GM23338 (cell line): ENCODE measurements at regions not wholly inside any gene's neighbourhood (a gene's known extent, or its start where the extent isn't known, plus 50 kb on each side); places are given as distances from the start of the nearest gene placed in this dataset.

Experiments
- ATAC-seq: fragments of 200-7000 bp; cut with Tn5 transposase; 3 replicates; pipeline ENCODE4 v1.9.1; 2020
- DNase-seq: peaks from one replicate; pipeline ENCODE4 v3.0.0-alpha.2; 2015; ENCODE audit warnings: low spot score
- H2AFZ ChIP-seq: fragments of 200-600 bp; sonication (generic); 2 replicates; pipeline ENCODE4 v1.8.0; 2016; ENCODE audit warnings: antibody characterized with exemption, mild to moderate bottlenecking, moderate library complexity
- H3F3A ChIP-seq: fragments of 200-600 bp; sonication (generic); replicated peaks from 2 replicates; pipeline ENCODE4 v1.8.0; 2017; ENCODE audit warnings: antibody characterized with exemption, mixed run types, low read depth
- H3K27ac ChIP-seq: fragments of 200-600 bp; sonication (generic); 2 replicates; pipeline ENCODE4 v1.6.1; 2016; ENCODE audit warnings: low read depth
- H3K27me3 ChIP-seq: fragments of 200-600 bp; sonication (generic); 2 replicates; pipeline ENCODE4 v1.8.0; 2016; ENCODE audit warnings: mild to moderate bottlenecking, mixed run types, moderate library complexity; ENCODE audit not compliant: insufficient read depth
- H3K36me3 ChIP-seq: fragments of 200-600 bp; sonication (generic); 2 replicates; pipeline ENCODE4 v1.8.0; 2016; ENCODE audit warnings: mild to moderate bottlenecking; ENCODE audit not compliant: insufficient read depth
- H3K4me1 ChIP-seq: fragments of 200-600 bp; sonication (generic); 2 replicates; pipeline ENCODE4 v1.8.0; 2016; ENCODE audit warnings: mild to moderate bottlenecking, moderate library complexity; ENCODE audit not compliant: insufficient read depth
- H3K4me2 ChIP-seq: fragments of 200-600 bp; sonication (generic); 2 replicates; pipeline ENCODE4 v1.7.1; 2017; ENCODE audit warnings: mixed run types
- H3K4me3 ChIP-seq: fragments of 200-600 bp; sonication (generic); 2 replicates; pipeline ENCODE4 v1.6.1; 2016; ENCODE audit warnings: mixed run types
- H3K79me2 ChIP-seq: fragments of 200-600 bp; sonication (generic); replicated peaks from 2 replicates; pipeline ENCODE4 v1.8.0; 2017; ENCODE audit warnings: mild to moderate bottlenecking; ENCODE audit not compliant: insufficient read depth
- H3K9me2 ChIP-seq: fragments of 200-600 bp; sonication (generic); 2 replicates; pipeline ENCODE4 v1.8.0; 2017; ENCODE audit not compliant: insufficient read depth
- H4K20me1 ChIP-seq: fragments of 200-600 bp; sonication (generic); replicated peaks from 2 replicates; pipeline ENCODE4 v1.8.0; 2017; ENCODE audit warnings: mild to moderate bottlenecking; ENCODE audit not compliant: insufficient read depth
- H3K27ac Mint-ChIP-seq: 2 replicates; pipeline ENCODE4 v1.8.0; 2020; ENCODE audit warnings: inconsistent platforms, mild to moderate bottlenecking, moderate library complexity, mixed read lengths
- H3K27me3 Mint-ChIP-seq: 3 replicates; pipeline ENCODE4 v1.8.0; 2022; ENCODE audit warnings: low read depth, mild to moderate bottlenecking, moderate library complexity, mixed read lengths, inconsistent platforms; ENCODE audit not compliant: insufficient read depth, poor library complexity
- H3K36me3 Mint-ChIP-seq: 3 replicates; pipeline ENCODE4 v1.8.0; 2021; ENCODE audit warnings: low read depth, mild to moderate bottlenecking, inconsistent platforms, moderate library complexity, mixed read lengths
- H3K4me1 Mint-ChIP-seq: 3 replicates; pipeline ENCODE4 v1.8.0; 2020; ENCODE audit warnings: mild to moderate bottlenecking, inconsistent platforms, mixed read lengths
- H3K4me3 Mint-ChIP-seq: 3 replicates; pipeline ENCODE4 v1.8.0; 2021; ENCODE audit warnings: moderate library complexity, mild to moderate bottlenecking, inconsistent platforms, mixed read lengths
- H3K9me3 Mint-ChIP-seq: 3 replicates; pipeline ENCODE4 v1.8.0; 2020; ENCODE audit warnings: moderate library complexity, mild to moderate bottlenecking, inconsistent platforms, mixed read lengths
- CREB1 ChIP-seq: fragments of 250-450 bp; sonication (Bioruptor Pico); IDR thresholded peaks from 2 replicates; pipeline ENCODE4 v1.5.0; 2020; ENCODE audit warnings: low read depth, mild to moderate bottlenecking, moderate library complexity
- CTCF ChIP-seq, 2 experiments: fragments of 200-600 bp in 1 of 2; sonication (generic) in 1 of 2; conservative IDR thresholded peaks; 2 replicates each; pipeline versions ENCODE4 v1.5.1 to v1.6.1; 2016 to 2017; ENCODE audit warnings: antibody characterized with exemption in 2 of 2, low read depth in 2 of 2, mild to moderate bottlenecking in 2 of 2, moderate library complexity in 1 of 2
- ETS1 ChIP-seq: IDR thresholded peaks from 2 replicates; pipeline ENCODE4 v1.6.1; 2016; ENCODE audit warnings: antibody characterized with exemption
- EZH2 ChIP-seq: fragments of 200-600 bp; sonication (generic); IDR thresholded peaks from one replicate; pipeline ENCODE4 v1.8.0; 2017; ENCODE audit warnings: antibody characterized with exemption, mild to moderate bottlenecking, low read depth; ENCODE audit not compliant: unreplicated experiment
- EZH2phosphoT487 ChIP-seq: fragments of 200-600 bp; sonication (generic); IDR thresholded peaks from one replicate; pipeline ENCODE4 v1.8.1; 2018; ENCODE audit warnings: antibody characterized with exemption; ENCODE audit not compliant: unreplicated experiment
- JUNB ChIP-seq: IDR thresholded peaks from one replicate; pipeline ENCODE4 v1.6.1; 2016; ENCODE audit warnings: antibody characterized with exemption; ENCODE audit not compliant: unreplicated experiment
- NANOG ChIP-seq: IDR thresholded peaks from 2 replicates; pipeline ENCODE4 v1.6.1; 2016; ENCODE audit warnings: antibody characterized with exemption, borderline replicate concordance
- POLR2AphosphoS5 ChIP-seq: IDR thresholded peaks from 2 replicates; pipeline ENCODE4 v1.6.1; 2016; ENCODE audit warnings: antibody characterized with exemption, low read depth
- STAT1 ChIP-seq: IDR thresholded peaks from one replicate; pipeline ENCODE4 v1.6.1; 2016; ENCODE audit warnings: antibody characterized with exemption; ENCODE audit not compliant: unreplicated experiment
- ZNF114 ChIP-seq: fragments of 250-450 bp; sonication (Bioruptor Pico); IDR thresholded peaks from 2 replicates; pipeline ENCODE4 v1.5.0; 2020; ENCODE audit warnings: mild to moderate bottlenecking, moderate library complexity
- ZNF331 ChIP-seq: fragments of 250-450 bp; sonication (Bioruptor Pico); IDR thresholded peaks from 2 replicates; pipeline ENCODE4 v1.5.0; 2020; ENCODE audit warnings: low read depth, mild to moderate bottlenecking, moderate library complexity
- ZNF462 ChIP-seq: fragments of 250-450 bp; sonication (Bioruptor Pico); IDR thresholded peaks from 2 replicates; pipeline ENCODE4 v1.5.0; 2020; ENCODE audit warnings: mild to moderate bottlenecking, moderate library complexity
- TF ChIP-seq, protein P1 (sequence below): IDR thresholded peaks from one replicate; pipeline ENCODE4 v1.6.1; 2018; ENCODE audit warnings: antibody characterized with exemption; ENCODE audit not compliant: unreplicated experiment

- peaks cover 16% of the 10 kb centered on the region; the same call in 1 of the 2 replicates for H3K9me2 ChIP-seq
- no peak overlapping the region for H3K4me3 Mint-ChIP-seq
- H3K4me3 ChIP-seq: no peak overlapping the region
- peaks cover 2% of the 10 kb centered on the region; the same call in 2 of the 3 replicates for H3K9me3 Mint-ChIP-seq
- H3K36me3 Mint-ChIP-seq: no peaks in the 10 kb centered on the region; the same call in 2 of the 3 replicates
- H3K36me3 ChIP-seq: no peaks in the 10 kb centered on the region; the same call in 1 of the 2 replicates
- no peaks in the 10 kb centered on the region for H4K20me1 ChIP-seq
- H3K27ac ChIP-seq: no peak overlapping the region
- no peaks in the 10 kb centered on the region for H3K27me3 ChIP-seq
- DNase-seq: no peak
- TF ChIP-seq ZNF462 (CRISPR knock-in tag) (no peak), STAT1 (no peak), EZH2 (no peak), ETS1 (no peak), CTCF (conservative IDR thresholded peaks at IDR 0.05; ENCODE audit: low read depth in 2 of 2) (no peak), EZH2phosphoT487 (no peak), CREB1 (CRISPR knock-in tag) (no peak), NANOG (no peak), JUNB (no peak), POLR2AphosphoS5 (no peak), ZNF331 (CRISPR knock-in tag) (no peak), ZNF114 (CRISPR knock-in tag) (no peak)
- TF ChIP-seq, protein P1, sequence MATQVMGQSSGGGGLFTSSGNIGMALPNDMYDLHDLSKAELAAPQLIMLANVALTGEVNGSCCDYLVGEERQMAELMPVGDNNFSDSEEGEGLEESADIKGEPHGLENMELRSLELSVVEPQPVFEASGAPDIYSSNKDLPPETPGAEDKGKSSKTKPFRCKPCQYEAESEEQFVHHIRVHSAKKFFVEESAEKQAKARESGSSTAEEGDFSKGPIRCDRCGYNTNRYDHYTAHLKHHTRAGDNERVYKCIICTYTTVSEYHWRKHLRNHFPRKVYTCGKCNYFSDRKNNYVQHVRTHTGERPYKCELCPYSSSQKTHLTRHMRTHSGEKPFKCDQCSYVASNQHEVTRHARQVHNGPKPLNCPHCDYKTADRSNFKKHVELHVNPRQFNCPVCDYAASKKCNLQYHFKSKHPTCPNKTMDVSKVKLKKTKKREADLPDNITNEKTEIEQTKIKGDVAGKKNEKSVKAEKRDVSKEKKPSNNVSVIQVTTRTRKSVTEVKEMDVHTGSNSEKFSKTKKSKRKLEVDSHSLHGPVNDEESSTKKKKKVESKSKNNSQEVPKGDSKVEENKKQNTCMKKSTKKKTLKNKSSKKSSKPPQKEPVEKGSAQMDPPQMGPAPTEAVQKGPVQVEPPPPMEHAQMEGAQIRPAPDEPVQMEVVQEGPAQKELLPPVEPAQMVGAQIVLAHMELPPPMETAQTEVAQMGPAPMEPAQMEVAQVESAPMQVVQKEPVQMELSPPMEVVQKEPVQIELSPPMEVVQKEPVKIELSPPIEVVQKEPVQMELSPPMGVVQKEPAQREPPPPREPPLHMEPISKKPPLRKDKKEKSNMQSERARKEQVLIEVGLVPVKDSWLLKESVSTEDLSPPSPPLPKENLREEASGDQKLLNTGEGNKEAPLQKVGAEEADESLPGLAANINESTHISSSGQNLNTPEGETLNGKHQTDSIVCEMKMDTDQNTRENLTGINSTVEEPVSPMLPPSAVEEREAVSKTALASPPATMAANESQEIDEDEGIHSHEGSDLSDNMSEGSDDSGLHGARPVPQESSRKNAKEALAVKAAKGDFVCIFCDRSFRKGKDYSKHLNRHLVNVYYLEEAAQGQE: no peak
- no peak overlapping the region for H2AFZ ChIP-seq
- H3K79me2 ChIP-seq: no peaks in the 10 kb centered on the region
- peaks cover 3% of the 10 kb centered on the region for H3K27me3 Mint-ChIP-seq
- H3K4me2 ChIP-seq: no peak overlapping the region
- H3K4me1 ChIP-seq: no peaks in the 10 kb centered on the region
- no peak for ATAC-seq
- no peaks in the 10 kb centered on the region for H3F3A ChIP-seq
- no peak overlapping the region for H3K27ac Mint-ChIP-seq
- H3K4me1 Mint-ChIP-seq: no peaks in the 10 kb centered on the region; the same call in 2 of the 3 replicates
Measured at GRCh38 chr13:110826861-110827672, 87.8 kb downstream of the ANKRD10 start.
